H9 (cell line): ENCODE measurements at regions not wholly inside any gene's neighbourhood (a gene's known extent, or its start where the extent isn't known, plus 50 kb on each side); places are given as distances from the start of the nearest gene placed in this dataset.

ENCODE experiments used
- DNase-seq: peaks from one replicate; pipeline ENCODE4 v3.0.0-alpha.2; 2017
- H2AFZ ChIP-seq: one replicate; pipeline ENCODE4 v1.6.1; 2013; ENCODE audit warnings: mild to moderate bottlenecking, low read length, control low read depth, moderate library complexity
- H2AK5ac ChIP-seq: 2 replicates; pipeline ENCODE4 v1.6.1; 2013; ENCODE audit warnings: low read length, control low read depth, mixed read lengths; ENCODE audit not compliant: insufficient read length
- H2BK120ac ChIP-seq: one replicate; pipeline ENCODE4 v1.6.1; 2013; ENCODE audit warnings: low read depth, mild to moderate bottlenecking, low read length, control low read depth, inconsistent platforms; ENCODE audit not compliant: poor library complexity, severe bottlenecking
- H2BK12ac ChIP-seq: 2 replicates; pipeline ENCODE4 v1.6.1; 2013; ENCODE audit warnings: low read length, control low read depth, mixed read lengths, low read depth; ENCODE audit not compliant: insufficient read length
- H2BK15ac ChIP-seq: 2 replicates; pipeline ENCODE4 v1.6.1; 2013; ENCODE audit warnings: low read depth, low read length, control low read depth
- H2BK20ac ChIP-seq: one replicate; pipeline ENCODE4 v1.6.1; 2013; ENCODE audit warnings: low read depth, mild to moderate bottlenecking, low read length, control low read depth, inconsistent platforms; ENCODE audit not compliant: poor library complexity, severe bottlenecking
- H2BK5ac ChIP-seq: 2 replicates; pipeline ENCODE4 v1.6.1; 2013; ENCODE audit warnings: low read length, control low read depth, mixed read lengths; ENCODE audit not compliant: insufficient read length
- H3K14ac ChIP-seq: 2 replicates; pipeline ENCODE4 v1.6.1; 2013; ENCODE audit warnings: low read length, control low read depth; ENCODE audit not compliant: insufficient read depth
- H3K18ac ChIP-seq: 2 replicates; pipeline ENCODE4 v1.6.1; 2013; ENCODE audit warnings: low read depth, mild to moderate bottlenecking, mixed read lengths, low read length, control low read depth; ENCODE audit not compliant: insufficient read length
- H3K23ac ChIP-seq: 2 replicates; pipeline ENCODE4 v1.6.1; 2013; ENCODE audit warnings: low read length, control low read depth, mixed read lengths, low read depth; ENCODE audit not compliant: insufficient read length
- H3K23me2 ChIP-seq: 2 replicates; pipeline ENCODE4 v1.6.1; 2013; ENCODE audit warnings: low read depth, mild to moderate bottlenecking, mixed read lengths, low read length, control low read depth; ENCODE audit not compliant: insufficient read length, poor library complexity, severe bottlenecking
- H3K27ac ChIP-seq: 2 replicates; pipeline ENCODE4 v1.5.1; 2013; ENCODE audit warnings: low read length, control low read depth, mixed read lengths, low read depth; ENCODE audit not compliant: insufficient read length
- H3K27me3 ChIP-seq: 2 replicates; pipeline ENCODE4 v1.6.1; 2013; ENCODE audit warnings: low read length, control low read depth, inconsistent platforms; ENCODE audit not compliant: insufficient read depth
- H3K4ac ChIP-seq: 2 replicates; pipeline ENCODE4 v1.6.1; 2013; ENCODE audit warnings: low read depth, mild to moderate bottlenecking, control low read depth, inconsistent platforms, low read length, moderate library complexity
- H3K4me1 ChIP-seq: 2 replicates; pipeline ENCODE4 v1.6.1; 2013; ENCODE audit warnings: low read length, control low read depth, inconsistent platforms; ENCODE audit not compliant: insufficient read depth
- H3K4me2 ChIP-seq: 2 replicates; pipeline ENCODE4 v1.6.1; 2013; ENCODE audit warnings: low read length, control low read depth, mixed read lengths; ENCODE audit not compliant: insufficient read length, insufficient read depth
- H3K56ac ChIP-seq: 2 replicates; pipeline ENCODE4 v1.6.1; 2013; ENCODE audit warnings: low read depth, mild to moderate bottlenecking, mixed read lengths, low read length, control low read depth; ENCODE audit not compliant: insufficient read length
- H3K79me1 ChIP-seq: 2 replicates; pipeline ENCODE4 v1.6.1; 2013; ENCODE audit warnings: low read depth, mild to moderate bottlenecking, moderate library complexity, low read length, control low read depth, inconsistent platforms; ENCODE audit not compliant: insufficient read depth, poor library complexity, severe bottlenecking
- H3K79me2 ChIP-seq: 2 replicates; pipeline ENCODE4 v1.6.1; 2013; ENCODE audit warnings: low read length, control low read depth, inconsistent platforms; ENCODE audit not compliant: insufficient read depth
- H3K9ac ChIP-seq: 2 replicates; pipeline ENCODE4 v1.6.1; 2013; ENCODE audit warnings: low read length, control low read depth, mixed read lengths; ENCODE audit not compliant: insufficient read length; ENCODE audit errors: extremely low read depth
- H3K9me3 ChIP-seq: one replicate; pipeline ENCODE4 v1.6.1; 2013; ENCODE audit warnings: low read depth, low read length, inconsistent platforms; ENCODE audit not compliant: control insufficient read depth
- H3T11ph ChIP-seq: one replicate; pipeline ENCODE4 v1.6.1; 2013; ENCODE audit warnings: mild to moderate bottlenecking, low read length, control low read depth, inconsistent platforms
- H4K20me1 ChIP-seq: one replicate; pipeline ENCODE4 v1.6.1; 2013; ENCODE audit not compliant: control insufficient read depth, insufficient read length, insufficient read depth
- H4K5ac ChIP-seq: 2 replicates; pipeline ENCODE4 v1.6.1; 2013; ENCODE audit warnings: low read depth, mild to moderate bottlenecking, mixed read lengths, low read length, control low read depth; ENCODE audit not compliant: insufficient read length
- H4K8ac ChIP-seq: replicated peaks from 2 replicates; pipeline ENCODE4 v1.6.1; 2013; ENCODE audit warnings: low read length, control low read depth, mixed read lengths, low read depth; ENCODE audit not compliant: insufficient read length
- H4K91ac ChIP-seq: 2 replicates; pipeline ENCODE4 v1.6.1; 2013; ENCODE audit warnings: low read depth, mild to moderate bottlenecking, moderate library complexity, mixed read lengths, low read length, control low read depth; ENCODE audit not compliant: insufficient read length
- H3K27ac Mint-ChIP-seq, 3 experiments: 2 replicates in 2 of 3; 3 replicates in 1 of 3; pipeline ENCODE4 v1.8.0; 2020 to 2021; ENCODE audit warnings: mixed read lengths in 3 of 3, mild to moderate bottlenecking in 1 of 3, moderate library complexity in 1 of 3
- H3K27me3 Mint-ChIP-seq: 2 replicates; pipeline ENCODE4 v1.8.0; 2021; ENCODE audit warnings: low read depth, mild to moderate bottlenecking, moderate library complexity, mixed read lengths
- H3K36me3 Mint-ChIP-seq, 3 experiments: 2 replicates in 2 of 3; 3 replicates in 1 of 3; pipeline ENCODE4 v1.8.0; 2020 to 2021; ENCODE audit warnings: low read depth in 3 of 3, mixed read lengths in 3 of 3; ENCODE audit not compliant: insufficient read depth in 1 of 3
- H3K4me1 Mint-ChIP-seq, 2 experiments: 2 replicates each; pipeline ENCODE4 v1.8.0; 2020; ENCODE audit warnings: mixed read lengths in 2 of 2
- H3K4me3 Mint-ChIP-seq, 2 experiments: 2 replicates in 1 of 2; 3 replicates in 1 of 2; pipeline ENCODE4 v1.8.0; 2020 to 2021; ENCODE audit warnings: mild to moderate bottlenecking in 2 of 2, mixed read lengths in 2 of 2, moderate library complexity in 1 of 2
- H3K9me3 Mint-ChIP-seq, 2 experiments: 2 replicates in 1 of 2; 3 replicates in 1 of 2; pipeline ENCODE4 v1.8.0; 2020; ENCODE audit warnings: mild to moderate bottlenecking in 2 of 2, mixed read lengths in 2 of 2, moderate library complexity in 1 of 2
- WGBS: extraction: QIAGEN DNeasy Blood & Tissue Kit; methylation state at CpG from one replicate; pipeline ENCODE4 v1.1.7; 2013; ENCODE audit warnings: missing lambda C conversion rate, low lambda C conversion rate, mixed read lengths; ENCODE audit not compliant: insufficient read length; ENCODE audit errors: extremely low coverage; 5-methylcytosine and 5-hydroxymethylcytosine counted together
- TF ChIP-seq, protein P1 (sequence below): fragments of 200-600 bp; sonication (generic); conservative IDR thresholded peaks from 3 replicates; pipeline ENCODE4 v1.8.0; 2021; ENCODE audit warnings: antibody characterized with exemption, mild to moderate bottlenecking

DNA sequence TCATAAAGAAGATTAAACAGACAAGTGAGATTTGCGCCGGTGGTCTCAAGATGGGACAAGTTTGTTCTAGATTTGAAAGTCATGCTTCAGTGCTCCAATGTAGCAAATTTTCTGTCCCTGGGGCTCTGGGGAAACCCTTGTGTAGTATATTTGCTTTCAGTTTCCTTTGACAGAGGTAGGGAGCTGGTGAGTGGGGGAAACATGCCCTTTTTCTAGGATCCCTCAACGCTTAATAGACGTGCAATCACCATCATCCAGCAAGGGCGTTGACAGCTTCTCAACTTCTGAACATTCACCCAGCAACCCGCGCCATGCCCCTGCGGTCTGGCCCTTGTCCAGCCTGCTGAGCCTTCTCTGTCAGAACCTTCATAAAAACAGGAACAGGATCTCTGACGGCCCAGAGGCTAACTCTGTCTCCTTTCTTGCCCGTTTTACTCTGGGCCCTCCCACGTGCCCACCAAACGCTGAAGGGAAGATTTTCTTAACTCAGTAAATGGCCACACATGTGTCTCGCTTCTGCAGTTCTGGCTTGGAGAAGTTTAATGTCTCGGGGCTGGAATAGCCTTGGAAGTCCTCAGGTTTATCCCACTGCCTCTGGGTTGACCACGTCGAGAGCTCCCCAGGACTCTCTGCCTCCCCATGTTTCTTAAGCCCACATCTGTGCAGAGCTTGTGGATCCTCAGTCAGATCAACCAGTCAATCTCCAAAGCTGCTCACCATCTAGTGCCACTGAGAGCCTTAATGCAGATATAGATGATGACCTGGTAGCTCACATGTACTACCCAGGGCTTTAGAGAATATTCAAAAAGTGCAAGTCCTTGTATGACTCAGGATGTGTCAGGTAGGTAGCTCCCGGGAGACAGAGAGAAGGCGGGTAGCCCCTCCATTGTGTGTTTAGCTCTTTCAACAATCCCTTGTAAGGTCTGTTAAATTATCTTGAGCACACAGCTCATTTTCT, 58.1 kb upstream of the CCND2 start:
- no peak overlapping the region for H4K5ac ChIP-seq
- no peak overlapping the region for H2BK12ac ChIP-seq
- H2AFZ ChIP-seq: no peak overlapping the region
- no peak overlapping the region for H3K14ac ChIP-seq
- H3K56ac ChIP-seq: no peak overlapping the region
- Mint-ChIP-seq H3K36me3 (no peaks in the 10 kb centered on the region), H3K4me1 (peaks cover 15 to 19% of the 10 kb centered on the region in 2 experiments), H3K27me3 (peaks cover 15% of the 10 kb centered on the region), H3K9me3 (peaks cover 0 to 3% of the 10 kb centered on the region in 2 experiments; a peak in 1 of 5 replicates), H3K27ac (no peak overlapping the region), H3K4me3 (no peak overlapping the region)
- H3K79me1 ChIP-seq: no peaks in the 10 kb centered on the region
- no peaks in the 10 kb centered on the region for H4K20me1 ChIP-seq
- H3K4me1 ChIP-seq: no peaks in the 10 kb centered on the region
- no peak overlapping the region for H3K9ac ChIP-seq
- no peak overlapping the region for H4K91ac ChIP-seq
- H3K23ac ChIP-seq: no peak overlapping the region
- no peak overlapping the region for H2BK120ac ChIP-seq
- no CpG with 5 or more reads among the region's 18 CpGs for WGBS
- no peak overlapping the region for H2AK5ac ChIP-seq
- peak; percentile 20 for DNase-seq
- H2BK5ac ChIP-seq: no peak overlapping the region
- H3K9me3 ChIP-seq: no peaks in the 10 kb centered on the region
- no peaks in the 10 kb centered on the region for H3K79me2 ChIP-seq
- H3K27me3 ChIP-seq: no peaks in the 10 kb centered on the region; the same call in 1 of the 2 replicates
- no peaks in the 10 kb centered on the region for H3K23me2 ChIP-seq
- TF ChIP-seq, protein P1, sequence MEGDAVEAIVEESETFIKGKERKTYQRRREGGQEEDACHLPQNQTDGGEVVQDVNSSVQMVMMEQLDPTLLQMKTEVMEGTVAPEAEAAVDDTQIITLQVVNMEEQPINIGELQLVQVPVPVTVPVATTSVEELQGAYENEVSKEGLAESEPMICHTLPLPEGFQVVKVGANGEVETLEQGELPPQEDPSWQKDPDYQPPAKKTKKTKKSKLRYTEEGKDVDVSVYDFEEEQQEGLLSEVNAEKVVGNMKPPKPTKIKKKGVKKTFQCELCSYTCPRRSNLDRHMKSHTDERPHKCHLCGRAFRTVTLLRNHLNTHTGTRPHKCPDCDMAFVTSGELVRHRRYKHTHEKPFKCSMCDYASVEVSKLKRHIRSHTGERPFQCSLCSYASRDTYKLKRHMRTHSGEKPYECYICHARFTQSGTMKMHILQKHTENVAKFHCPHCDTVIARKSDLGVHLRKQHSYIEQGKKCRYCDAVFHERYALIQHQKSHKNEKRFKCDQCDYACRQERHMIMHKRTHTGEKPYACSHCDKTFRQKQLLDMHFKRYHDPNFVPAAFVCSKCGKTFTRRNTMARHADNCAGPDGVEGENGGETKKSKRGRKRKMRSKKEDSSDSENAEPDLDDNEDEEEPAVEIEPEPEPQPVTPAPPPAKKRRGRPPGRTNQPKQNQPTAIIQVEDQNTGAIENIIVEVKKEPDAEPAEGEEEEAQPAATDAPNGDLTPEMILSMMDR: no peak
- H3K27ac ChIP-seq: no peak overlapping the region
- no peak overlapping the region for H4K8ac ChIP-seq
- no peak overlapping the region for H3K18ac ChIP-seq
- H3K4ac ChIP-seq: no peak overlapping the region
- H2BK15ac ChIP-seq: no peak overlapping the region
- no peak overlapping the region for H2BK20ac ChIP-seq
- H3T11ph ChIP-seq: no peak overlapping the region
- no peak overlapping the region for H3K4me2 ChIP-seq
